ENCODE measurements at regions not wholly inside any gene's neighbourhood (a gene's known extent, or its start where the extent isn't known, plus 50 kb on each side); places are given as distances from the start of the nearest gene placed in this dataset.
A peak's percentile ranks its signal among the peaks of the same experiment; 100 is the strongest.

DNA sequence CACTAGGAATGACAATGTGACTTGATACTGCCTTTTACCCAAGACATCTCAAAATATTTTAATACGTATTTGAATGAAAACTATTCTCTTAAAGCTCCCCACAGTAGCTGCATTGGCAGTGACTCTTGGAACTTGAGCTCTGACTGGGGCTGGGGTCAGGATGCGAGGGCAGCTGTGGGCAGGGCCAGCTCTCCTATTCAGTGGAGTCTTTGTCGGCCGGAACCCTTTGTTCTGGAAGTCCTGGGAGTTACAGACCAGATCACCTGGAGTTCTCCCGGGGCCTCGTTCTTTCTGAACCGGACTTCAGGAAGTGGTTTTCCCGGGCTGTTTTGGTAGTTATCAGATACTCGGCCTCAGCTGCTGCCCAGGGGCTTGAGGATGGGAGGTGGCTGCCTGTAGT lies 84.9 kb downstream of the NPIPB11 start (continued):
- TF ChIP-seq ZNF619 (CRISPR knock-in tag; IDR thresholded peaks at IDR 0.05), result no peak
- TF ChIP-seq ZFP36 (IDR thresholded peaks at IDR 0.05; ENCODE audit: borderline replicate concordance, low read depth, low read length, partially characterized antibody), result no peak
- no peak; the same call in 1 of the 2 replicates for TF ChIP-seq ZNF788 (CRISPR knock-in tag; IDR thresholded peaks at IDR 0.05; ENCODE audit: borderline replicate concordance)
- TF ChIP-seq, protein P1, sequence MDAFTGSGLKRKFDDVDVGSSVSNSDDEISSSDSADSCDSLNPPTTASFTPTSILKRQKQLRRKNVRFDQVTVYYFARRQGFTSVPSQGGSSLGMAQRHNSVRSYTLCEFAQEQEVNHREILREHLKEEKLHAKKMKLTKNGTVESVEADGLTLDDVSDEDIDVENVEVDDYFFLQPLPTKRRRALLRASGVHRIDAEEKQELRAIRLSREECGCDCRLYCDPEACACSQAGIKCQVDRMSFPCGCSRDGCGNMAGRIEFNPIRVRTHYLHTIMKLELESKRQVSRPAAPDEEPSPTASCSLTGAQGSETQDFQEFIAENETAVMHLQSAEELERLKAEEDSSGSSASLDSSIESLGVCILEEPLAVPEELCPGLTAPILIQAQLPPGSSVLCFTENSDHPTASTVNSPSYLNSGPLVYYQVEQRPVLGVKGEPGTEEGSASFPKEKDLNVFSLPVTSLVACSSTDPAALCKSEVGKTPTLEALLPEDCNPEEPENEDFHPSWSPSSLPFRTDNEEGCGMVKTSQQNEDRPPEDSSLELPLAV (CRISPR knock-in tag; conservative IDR thresholded peaks at IDR 0.05; ENCODE audit: low read depth), result no peak
- TF ChIP-seq CCDC6 (CRISPR knock-in tag; IDR thresholded peaks at IDR 0.05), result no peak
- TF ChIP-seq, protein P2, sequence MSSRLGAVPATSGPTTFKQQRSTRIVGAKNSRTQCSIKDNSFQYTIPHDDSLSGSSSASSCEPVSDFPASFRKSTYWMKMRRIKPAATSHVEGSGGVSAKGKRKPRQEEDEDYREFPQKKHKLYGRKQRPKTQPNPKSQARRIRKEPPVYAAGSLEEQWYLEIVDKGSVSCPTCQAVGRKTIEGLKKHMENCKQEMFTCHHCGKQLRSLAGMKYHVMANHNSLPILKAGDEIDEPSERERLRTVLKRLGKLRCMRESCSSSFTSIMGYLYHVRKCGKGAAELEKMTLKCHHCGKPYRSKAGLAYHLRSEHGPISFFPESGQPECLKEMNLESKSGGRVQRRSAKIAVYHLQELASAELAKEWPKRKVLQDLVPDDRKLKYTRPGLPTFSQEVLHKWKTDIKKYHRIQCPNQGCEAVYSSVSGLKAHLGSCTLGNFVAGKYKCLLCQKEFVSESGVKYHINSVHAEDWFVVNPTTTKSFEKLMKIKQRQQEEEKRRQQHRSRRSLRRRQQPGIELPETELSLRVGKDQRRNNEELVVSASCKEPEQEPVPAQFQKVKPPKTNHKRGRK (CRISPR knock-in tag; IDR thresholded peaks at IDR 0.05), result no peak
- no peak for TF ChIP-seq CERS6 (CRISPR knock-in tag; IDR thresholded peaks at IDR 0.05)
- TF ChIP-seq ZNF260 (CRISPR knock-in tag; IDR thresholded peaks at IDR 0.05; ENCODE audit: borderline replicate concordance, low read depth), result no peak
- TF ChIP-seq HES4 (CRISPR knock-in tag; IDR thresholded peaks at IDR 0.05; ENCODE audit: borderline replicate concordance), result no peak
- TF ChIP-seq NAIF1 (CRISPR knock-in tag; IDR thresholded peaks at IDR 0.05; ENCODE audit: borderline replicate concordance), result no peak; the same call in 1 of the 2 replicates
- no peak for TF ChIP-seq CC2D1A (CRISPR knock-in tag; IDR thresholded peaks at IDR 0.05)
- no peak for TF ChIP-seq CENPBD1 (CRISPR knock-in tag; IDR thresholded peaks at IDR 0.05; ENCODE audit: borderline replicate concordance, low read depth)
- no peak for TF ChIP-seq ZNF772 (CRISPR knock-in tag; IDR thresholded peaks at IDR 0.05)
- no peak for TF ChIP-seq CBX1 (IDR thresholded peaks at IDR 0.05; ENCODE audit: low read depth)
- no peak for TF ChIP-seq NFE2L1 (CRISPR knock-in tag; IDR thresholded peaks at IDR 0.05; ENCODE audit: borderline replicate concordance)
- TF ChIP-seq ZNF431 (CRISPR knock-in tag; IDR thresholded peaks at IDR 0.05; ENCODE audit: borderline replicate concordance, low read depth), result no peak
- no peak for TF ChIP-seq KLF11 (CRISPR knock-in tag; IDR thresholded peaks at IDR 0.05)
- no peak for TF ChIP-seq ZNF670 (CRISPR knock-in tag; IDR thresholded peaks at IDR 0.05; ENCODE audit: borderline replicate concordance)
- TF ChIP-seq, protein P3, sequence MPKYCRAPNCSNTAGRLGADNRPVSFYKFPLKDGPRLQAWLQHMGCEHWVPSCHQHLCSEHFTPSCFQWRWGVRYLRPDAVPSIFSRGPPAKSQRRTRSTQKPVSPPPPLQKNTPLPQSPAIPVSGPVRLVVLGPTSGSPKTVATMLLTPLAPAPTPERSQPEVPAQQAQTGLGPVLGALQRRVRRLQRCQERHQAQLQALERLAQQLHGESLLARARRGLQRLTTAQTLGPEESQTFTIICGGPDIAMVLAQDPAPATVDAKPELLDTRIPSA (CRISPR knock-in tag; IDR thresholded peaks at IDR 0.05; ENCODE audit: borderline replicate concordance), result no peak
- TF ChIP-seq NR2F1 (CRISPR knock-in tag; IDR thresholded peaks at IDR 0.05), result peak in 1 of 2 experiments; percentile 76; a peak in 3 of 4 replicates
- TF ChIP-seq SNAI1 (CRISPR knock-in tag; IDR thresholded peaks at IDR 0.05; ENCODE audit: borderline replicate concordance), result no peak
- no peak; the same call in 1 of the 2 replicates for TF ChIP-seq SIX1 (CRISPR knock-in tag; IDR thresholded peaks at IDR 0.05; ENCODE audit: borderline replicate concordance)
- TF ChIP-seq ZNF749 (CRISPR knock-in tag; IDR thresholded peaks at IDR 0.05; ENCODE audit: borderline replicate concordance), result no peak
- TF ChIP-seq ZNF644 (CRISPR knock-in tag; IDR thresholded peaks at IDR 0.05; ENCODE audit: low read depth), result no peak
- TF ChIP-seq KLF9 (CRISPR knock-in tag; IDR thresholded peaks at IDR 0.05; ENCODE audit: low read depth), result no peak
- no peak for TF ChIP-seq RFX3 (CRISPR knock-in tag; IDR thresholded peaks at IDR 0.05)

All from HepG2 (cell line).